HG03135 (cell line): ENCODE measurements at regions not wholly inside any gene's neighbourhood (a gene's known extent, or its start where the extent isn't known, plus 50 kb on each side); places are given as distances from the start of the nearest gene placed in this dataset.
"Not testable (repeated sequence)": the region's sequence is repeated elsewhere in the genome, so short reads cannot be mapped to it uniquely, and the experiment has no call there.

ENCODE experiments used
- ATAC-seq: cut with Tn5 transposase; IDR thresholded peaks from one replicate; pipeline ENCODE4 v1.9.1; 2021; ENCODE audit warnings: mild to moderate bottlenecking, moderate library complexity; ENCODE audit not compliant: unreplicated experiment

DNA sequence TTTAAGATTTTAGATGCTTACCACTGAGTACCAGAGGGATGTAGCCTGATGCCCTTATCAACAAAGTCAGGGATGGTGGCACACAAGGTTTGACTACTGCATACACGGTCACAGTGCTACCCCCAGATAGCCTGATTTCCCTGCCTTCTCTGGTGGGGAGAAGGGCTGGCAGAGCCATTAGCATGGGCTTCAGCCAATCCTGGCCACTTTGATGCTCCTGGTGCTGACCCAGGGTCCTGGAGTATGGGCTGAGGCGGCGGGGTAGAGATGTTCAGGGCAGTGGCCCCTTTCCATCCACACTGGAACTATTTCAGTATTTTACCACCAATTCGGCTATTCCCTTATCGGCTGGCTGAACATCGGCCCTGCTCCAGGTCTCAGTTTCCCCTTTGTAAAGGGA, 83.2 kb downstream of the POTEB3 start:
- ATAC-seq, result not testable (repeated sequence)

- ATAC-seq, result not testable (repeated sequence)
Observed at GRCh38 chr15:21355944-21356343, 84.4 kb downstream of the POTEB3 start.

- not testable (repeated sequence) for ATAC-seq
Observed at GRCh38 chr15:21354597-21354996, 85.7 kb downstream of the POTEB3 start.

- not testable (repeated sequence) for ATAC-seq
Observed at GRCh38 chr15:21352670-21353318, 87.5 kb downstream of the POTEB3 start.

GRCh38 chr15:21344960-21345359, 95.3 kb downstream of the POTEB3 start:
- not testable (repeated sequence) for ATAC-seq

GRCh38 chr15:21344500-21344899, 95.8 kb downstream of the POTEB3 start:
- not testable (repeated sequence) for ATAC-seq

DNA sequence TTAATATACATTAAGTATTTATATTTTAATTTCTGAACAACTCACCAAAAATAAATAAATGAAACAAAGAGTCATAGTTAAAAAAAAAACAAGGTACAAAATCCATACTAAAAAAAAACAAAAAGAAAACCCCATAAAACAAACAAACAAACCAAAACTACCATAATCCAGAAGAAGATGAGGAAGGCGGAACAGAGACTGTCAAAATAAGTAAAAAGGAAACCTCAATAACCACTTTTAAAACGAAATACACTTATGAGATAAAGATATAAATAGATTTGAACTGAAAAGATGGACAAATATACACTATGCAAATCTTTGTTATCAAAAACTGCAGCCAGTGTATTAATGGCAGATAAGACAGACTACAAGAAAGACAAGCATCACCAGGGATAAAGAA, 103.3 kb downstream of the POTEB3 start:
- ATAC-seq, result not testable (repeated sequence)

GRCh38 chr15:21324720-21325460, 115.4 kb downstream of the POTEB3 start:
- ATAC-seq, result not testable (repeated sequence)

DNA sequence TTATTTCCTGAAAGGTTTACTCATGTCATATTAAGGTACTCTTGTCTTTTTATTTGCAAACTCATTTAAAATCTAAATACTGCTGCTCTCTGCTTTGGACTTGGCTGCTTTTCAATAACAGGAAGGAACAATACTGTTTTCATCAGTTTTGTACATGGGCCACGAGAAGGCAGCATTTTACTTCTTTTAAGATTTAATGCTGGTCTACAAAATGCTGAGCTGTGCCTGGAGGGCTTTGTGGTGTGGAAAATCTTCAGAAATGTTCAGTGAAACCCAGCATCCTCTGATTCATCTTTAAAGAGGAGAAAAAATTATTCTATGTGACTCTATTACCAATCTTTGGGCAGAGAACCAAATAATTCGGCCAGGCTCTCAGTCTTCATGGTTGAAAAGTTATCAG, 155.9 kb downstream of the POTEB3 start:
- peak; percentile 52 for ATAC-seq

DNA sequence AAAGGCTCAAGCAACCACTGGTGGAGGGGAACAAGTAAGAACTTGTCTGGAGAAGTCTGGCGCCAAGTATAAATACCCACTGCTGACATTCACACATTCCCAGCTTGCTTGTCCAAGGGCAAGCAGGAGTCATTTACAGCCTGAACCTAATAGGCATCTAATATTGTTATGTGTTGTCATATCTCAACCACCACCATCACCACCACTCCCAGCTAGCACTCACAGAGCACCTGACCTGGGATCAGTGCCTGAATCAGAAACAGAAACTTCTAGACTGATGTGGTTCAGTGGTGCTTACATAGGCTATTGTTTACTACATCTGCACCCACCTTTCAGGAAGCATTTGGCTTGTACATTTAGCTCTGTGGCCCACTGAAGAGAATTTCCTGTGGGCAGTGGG, 157.1 kb downstream of the POTEB3 start:
- ATAC-seq, result peak; percentile 91

GRCh38 chr15:21280272-21280671, 160.0 kb downstream of the POTEB3 start:
- ATAC-seq, result not testable (repeated sequence)

GRCh38 chr15:21272176-21272982, 167.9 kb downstream of the POTEB3 start:
- ATAC-seq, result not testable (repeated sequence)

DNA sequence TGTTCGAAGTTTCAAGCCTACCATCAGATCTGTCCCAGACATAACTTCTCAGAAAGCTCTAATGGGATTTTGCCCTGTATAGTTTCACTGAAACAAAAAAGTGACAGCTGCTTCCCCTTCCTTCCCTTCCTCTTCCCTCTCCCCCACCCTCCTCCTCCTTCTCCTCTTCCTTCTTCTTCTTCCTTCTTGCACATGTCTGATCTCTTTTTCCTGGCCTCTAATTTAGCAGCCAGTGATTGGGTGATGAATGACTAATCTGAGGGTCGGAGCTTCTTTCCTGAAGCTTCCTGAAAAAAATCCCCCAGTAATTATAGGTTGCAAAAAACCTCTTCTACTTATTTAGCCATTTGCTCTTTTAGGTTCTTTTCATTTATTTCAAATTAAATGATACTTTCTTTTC, 168.7 kb downstream of the POTEB3 start:
- no peak for ATAC-seq

GRCh38 chr15:21270474-21270873, 169.8 kb downstream of the POTEB3 start:
- no peak for ATAC-seq

DNA sequence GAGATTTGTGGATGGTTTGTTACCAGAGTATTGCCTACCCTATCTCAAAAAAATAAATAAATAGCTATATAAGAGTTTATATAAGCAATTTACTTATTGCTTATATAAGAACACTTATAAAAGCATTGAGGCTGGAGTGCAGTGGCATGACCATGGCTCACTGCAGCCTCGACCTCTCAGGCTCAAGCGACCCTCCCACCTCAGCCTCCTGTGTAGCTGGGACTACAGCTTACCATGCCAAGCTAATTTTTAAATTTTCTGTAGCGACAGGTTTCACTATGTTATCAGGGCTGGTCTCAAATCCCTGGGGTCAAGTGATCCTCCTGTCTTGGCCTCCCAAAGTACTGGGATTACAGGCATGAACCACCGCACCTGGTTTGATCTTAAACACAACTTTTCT, 170.6 kb downstream of the POTEB3 start:
- ATAC-seq, result not testable (repeated sequence)

DNA sequence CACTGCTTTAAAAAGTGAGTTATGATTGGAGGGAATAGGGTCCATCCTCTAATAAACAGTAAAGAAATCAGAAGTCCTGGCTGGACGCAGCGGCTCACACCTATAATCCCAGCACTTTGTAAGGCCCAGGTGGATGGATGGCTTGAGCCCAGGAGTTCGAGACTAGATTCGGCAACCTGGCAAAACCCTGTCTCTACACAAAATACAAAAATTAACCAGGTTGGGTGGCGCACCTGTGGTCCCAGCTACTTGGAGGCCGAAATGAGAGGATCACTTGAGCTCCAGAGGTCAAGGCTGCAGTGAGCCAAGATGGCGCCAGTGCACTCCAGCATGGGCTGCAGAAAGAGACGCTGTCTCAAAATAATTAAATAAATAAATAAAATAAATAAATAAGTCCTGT, 171.2 kb downstream of the POTEB3 start:
- ATAC-seq, result no peak

GRCh38 chr15:21268436-21268940, 171.8 kb downstream of the POTEB3 start:
- no peak for ATAC-seq

DNA sequence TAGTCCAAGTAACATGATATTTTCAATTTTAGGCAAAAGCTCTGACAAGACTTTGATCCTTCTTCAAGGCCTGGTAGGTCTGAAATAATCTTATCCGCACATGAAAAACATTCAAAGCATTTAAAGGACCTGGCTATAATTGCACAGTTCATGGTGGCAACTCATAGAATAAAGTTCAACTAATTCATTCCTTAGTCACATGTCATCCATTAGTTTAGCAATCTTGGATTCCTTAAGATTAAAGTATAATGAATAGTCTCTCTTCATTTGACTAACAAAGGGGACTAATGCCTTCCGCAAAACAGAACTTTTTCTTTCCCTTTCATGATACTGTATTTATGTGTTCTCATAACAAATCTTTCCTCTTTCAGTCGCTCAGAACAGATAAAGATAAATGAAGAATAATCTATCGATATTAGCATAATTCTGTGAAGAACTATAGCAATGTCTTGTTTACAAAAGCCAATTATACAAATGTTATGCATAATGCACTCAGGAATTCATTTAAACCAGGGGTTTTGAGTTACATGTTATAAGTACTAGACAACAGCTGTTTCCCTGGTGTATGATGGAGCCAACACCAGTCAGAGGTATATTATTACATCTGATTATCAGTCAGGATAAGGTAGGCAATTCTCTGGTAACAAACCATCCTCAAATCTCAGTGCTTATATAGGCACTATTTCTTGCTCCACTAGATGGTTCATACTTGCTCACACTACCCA, 172.5 kb downstream of the POTEB3 start:
- ATAC-seq, result no peak

DNA sequence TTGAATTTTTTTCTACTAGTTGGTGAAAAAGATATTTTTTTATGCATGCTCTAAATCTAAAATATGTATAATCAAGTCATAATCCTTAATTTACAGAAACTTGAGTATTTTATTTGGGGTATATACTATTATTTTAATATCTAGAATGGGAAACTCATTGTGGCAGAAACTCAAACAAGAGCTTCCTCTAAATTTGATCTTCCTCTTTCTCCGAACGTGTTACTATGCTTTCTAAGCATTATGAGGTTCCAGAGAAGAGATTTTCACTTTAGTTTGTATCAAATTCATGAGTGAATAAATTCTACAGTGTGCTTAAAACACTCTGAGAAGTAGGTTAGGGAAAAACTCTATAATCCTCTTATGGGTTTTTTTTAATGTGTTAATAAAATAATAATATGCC, 173.1 kb downstream of the POTEB3 start:
- ATAC-seq, result no peak

DNA sequence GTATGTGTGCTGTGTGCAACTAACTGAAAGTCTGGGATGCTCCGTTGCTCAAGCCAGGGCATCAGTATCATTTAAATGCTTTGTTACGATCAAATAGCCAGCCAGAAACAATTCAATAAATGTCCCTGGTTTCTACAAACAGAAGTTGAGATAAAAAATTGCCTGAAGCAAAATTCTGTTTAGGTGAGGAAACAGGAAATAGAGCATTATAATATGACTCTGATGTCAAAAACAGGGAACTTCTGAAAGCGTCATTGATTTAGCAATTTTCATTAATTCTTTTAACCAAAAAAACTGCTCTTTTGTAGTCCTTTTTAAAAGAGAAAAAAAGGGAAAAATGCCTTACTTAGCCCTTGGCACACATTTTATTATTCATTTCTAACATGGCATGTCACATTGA, 174.7 kb downstream of the POTEB3 start:
- not testable (repeated sequence) for ATAC-seq
